Effector memory CD4-positive, alpha-beta T cell (primary cell): ENCODE measurements at regions not wholly inside any gene's neighbourhood (a gene's known extent, or its start where the extent isn't known, plus 50 kb on each side); places are given as distances from the start of the nearest gene placed in this dataset.

ENCODE experiments used
- DNase-seq, 3 donors: peaks; one replicate each; pipeline ENCODE4 v3.0.0-alpha.2; 2020
- H3K27ac ChIP-seq: 2 replicates; pipeline ENCODE4 v1.7.0; 2013; ENCODE audit warnings: mild to moderate bottlenecking, low read length, moderate library complexity; ENCODE audit not compliant: insufficient read depth, poor library complexity, severe bottlenecking
- H3K27me3 ChIP-seq: replicated peaks from 2 replicates; pipeline ENCODE4 v1.7.0; 2013; ENCODE audit warnings: mild to moderate bottlenecking, low read length; ENCODE audit not compliant: insufficient read depth, control insufficient read depth, poor library complexity, severe bottlenecking
- H3K36me3 ChIP-seq: 2 replicates; pipeline ENCODE4 v1.7.0; 2013; ENCODE audit warnings: mild to moderate bottlenecking, low read length, moderate library complexity; ENCODE audit not compliant: control insufficient read depth, insufficient read depth
- H3K4me1 ChIP-seq: 2 replicates; pipeline ENCODE4 v1.7.0; 2013; ENCODE audit warnings: low read length, mild to moderate bottlenecking; ENCODE audit not compliant: control insufficient read depth, insufficient read depth, poor library complexity, severe bottlenecking
- H3K4me3 ChIP-seq: 2 replicates; pipeline ENCODE4 v1.7.0; 2013; ENCODE audit warnings: low read length, low read depth, mild to moderate bottlenecking; ENCODE audit not compliant: insufficient read depth, poor library complexity, severe bottlenecking
- H3K9me3 ChIP-seq: 2 replicates; pipeline ENCODE4 v1.7.0; 2013; ENCODE audit warnings: mild to moderate bottlenecking, low read length, moderate library complexity; ENCODE audit not compliant: control insufficient read depth

DNA sequence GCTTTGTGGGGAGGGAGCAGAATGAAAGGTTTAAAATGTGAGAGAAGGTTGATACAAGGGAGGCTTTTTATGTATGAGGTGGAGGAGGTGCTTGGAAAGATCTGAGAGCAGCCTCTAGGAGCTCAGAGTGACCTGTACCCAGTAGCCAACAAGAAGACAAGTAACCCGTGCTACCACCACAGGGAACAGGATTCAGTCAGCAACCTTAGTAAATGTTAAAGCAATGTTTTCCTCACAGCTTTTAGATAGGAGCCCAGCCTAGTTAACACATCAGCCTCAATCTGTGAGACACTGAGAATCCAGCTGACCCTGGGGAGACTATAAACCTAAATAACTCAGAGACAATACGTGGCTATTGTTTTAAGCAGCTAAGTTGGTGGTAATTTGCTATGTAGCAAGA, 194.9 kb upstream of the NT5C1B start:
- DNase-seq: no peak
- Histone ChIP-seq H3K9me3 (no peaks in the 10 kb centered on the region), H3K4me1 (no peaks in the 10 kb centered on the region), H3K36me3 (no peaks in the 10 kb centered on the region), H3K27ac (no peak overlapping the region), H3K4me3 (no peak overlapping the region), H3K27me3 (no peaks in the 10 kb centered on the region)

GRCh38 chr2:18781541-18782280, 192.3 kb upstream of the NT5C1B start:
- Histone ChIP-seq H3K27me3 (no peaks in the 10 kb centered on the region), H3K9me3 (no peaks in the 10 kb centered on the region), H3K4me1 (no peaks in the 10 kb centered on the region), H3K27ac (no peak overlapping the region), H3K36me3 (no peaks in the 10 kb centered on the region), H3K4me3 (no peak overlapping the region)
- no peak for DNase-seq

DNA sequence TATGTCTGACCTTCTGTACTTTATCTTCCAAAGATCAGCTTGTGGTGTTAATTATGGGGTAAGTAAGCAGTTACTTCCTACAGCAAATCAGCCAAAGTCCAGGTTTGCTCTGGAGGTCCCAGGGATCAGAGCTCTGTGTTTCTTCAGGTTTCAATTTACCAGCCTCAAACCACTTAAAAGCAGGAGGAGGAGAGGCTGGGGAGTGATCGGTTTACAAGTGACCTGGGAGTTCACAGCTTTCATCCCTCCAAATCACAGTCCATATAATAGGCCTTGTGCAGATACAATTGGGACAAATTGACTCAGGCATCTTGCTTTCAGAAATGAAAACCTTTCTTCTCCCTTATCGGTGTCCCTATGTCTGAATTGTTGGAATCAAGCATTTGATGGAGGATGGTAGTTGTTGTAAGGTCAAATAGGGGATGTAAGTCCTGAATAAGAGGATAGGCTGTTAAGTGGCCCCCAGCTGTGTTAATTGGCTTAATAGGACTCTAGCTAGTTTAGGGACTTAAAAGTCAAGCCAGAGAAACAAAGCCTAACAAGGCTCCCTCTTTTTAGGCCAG, 188.0 kb upstream of the NT5C1B start:
- Histone ChIP-seq H3K27ac (no peak overlapping the region), H3K27me3 (no peaks in the 10 kb centered on the region), H3K36me3 (no peaks in the 10 kb centered on the region), H3K4me1 (no peaks in the 10 kb centered on the region), H3K4me3 (no peak overlapping the region), H3K9me3 (no peaks in the 10 kb centered on the region)
- DNase-seq: no peak

GRCh38 chr2:18771212-18771611, 181.8 kb upstream of the NT5C1B start:
- no peaks in the 10 kb centered on the region for H3K36me3 ChIP-seq
- no peaks in the 10 kb centered on the region for H3K9me3 ChIP-seq
- no peaks in the 10 kb centered on the region for H3K27me3 ChIP-seq
- H3K4me1 ChIP-seq: no peaks in the 10 kb centered on the region
- no peak for DNase-seq
- H3K27ac ChIP-seq: no peak overlapping the region
- no peak overlapping the region for H3K4me3 ChIP-seq

DNA sequence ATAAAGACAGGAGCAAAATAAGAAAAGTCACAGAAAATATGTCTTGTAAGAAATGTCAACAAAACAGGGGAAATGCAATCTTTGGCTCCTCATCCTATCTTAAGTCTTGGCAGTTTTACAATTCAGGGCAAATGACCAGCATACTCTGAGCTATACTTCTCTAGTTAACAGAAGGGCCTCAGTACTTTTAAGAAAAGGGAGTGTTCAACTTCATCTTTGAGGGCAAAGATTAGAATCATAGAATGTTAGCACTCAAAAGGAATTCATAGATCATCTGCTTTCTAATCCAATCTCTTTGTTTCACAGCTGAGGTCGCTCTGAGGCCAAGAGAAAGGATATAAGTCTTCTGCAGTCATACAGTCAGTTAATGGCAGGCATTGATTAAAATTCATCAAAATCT, 174.0 kb upstream of the NT5C1B start:
- H3K4me1 ChIP-seq: no peaks in the 10 kb centered on the region
- H3K4me3 ChIP-seq: no peak overlapping the region
- no peaks in the 10 kb centered on the region for H3K36me3 ChIP-seq
- H3K27ac ChIP-seq: no peak overlapping the region
- H3K27me3 ChIP-seq: no peaks in the 10 kb centered on the region
- no peak for DNase-seq
- no peaks in the 10 kb centered on the region for H3K9me3 ChIP-seq

- Histone ChIP-seq H3K36me3 (no peaks in the 10 kb centered on the region), H3K4me3 (no peak overlapping the region), H3K9me3 (no peaks in the 10 kb centered on the region), H3K4me1 (no peaks in the 10 kb centered on the region), H3K27ac (no peak overlapping the region), H3K27me3 (no peaks in the 10 kb centered on the region)
- no peak for DNase-seq
These were observed 173.3 kb upstream of the NT5C1B start for GRCh38 chr2:18762667-18763066.

DNA sequence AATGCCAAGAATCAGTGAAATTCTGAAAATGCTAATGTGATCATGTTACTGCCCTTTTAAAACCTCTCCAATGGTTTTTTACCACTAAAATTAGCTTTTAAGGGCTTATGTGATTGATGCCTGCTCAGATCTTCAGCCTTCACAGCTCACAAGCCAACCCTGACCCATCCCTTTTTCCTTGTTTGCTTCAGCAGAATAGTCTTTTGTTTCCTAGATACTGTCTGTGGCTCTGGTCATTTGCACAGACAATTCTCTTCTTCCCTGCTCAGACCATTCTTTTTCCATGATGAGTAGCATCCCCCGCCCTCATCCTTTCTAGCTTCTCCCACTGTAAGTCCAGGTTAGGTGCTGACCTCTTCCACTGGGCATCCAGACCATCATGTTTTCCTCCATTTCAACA, 164.9 kb upstream of the NT5C1B start:
- Histone ChIP-seq H3K27ac (no peak overlapping the region), H3K4me1 (no peaks in the 10 kb centered on the region), H3K9me3 (no peaks in the 10 kb centered on the region), H3K27me3 (no peaks in the 10 kb centered on the region), H3K36me3 (no peaks in the 10 kb centered on the region), H3K4me3 (no peak overlapping the region)
- DNase-seq: no peak

- no peak for DNase-seq
- H3K36me3 ChIP-seq: no peaks in the 10 kb centered on the region
- H3K9me3 ChIP-seq: no peaks in the 10 kb centered on the region
- H3K27me3 ChIP-seq: no peaks in the 10 kb centered on the region
- no peak overlapping the region for H3K27ac ChIP-seq
- H3K4me1 ChIP-seq: no peaks in the 10 kb centered on the region
- H3K4me3 ChIP-seq: no peak overlapping the region
These were observed 164.4 kb upstream of the NT5C1B start for GRCh38 chr2:18753722-18754121.

DNA sequence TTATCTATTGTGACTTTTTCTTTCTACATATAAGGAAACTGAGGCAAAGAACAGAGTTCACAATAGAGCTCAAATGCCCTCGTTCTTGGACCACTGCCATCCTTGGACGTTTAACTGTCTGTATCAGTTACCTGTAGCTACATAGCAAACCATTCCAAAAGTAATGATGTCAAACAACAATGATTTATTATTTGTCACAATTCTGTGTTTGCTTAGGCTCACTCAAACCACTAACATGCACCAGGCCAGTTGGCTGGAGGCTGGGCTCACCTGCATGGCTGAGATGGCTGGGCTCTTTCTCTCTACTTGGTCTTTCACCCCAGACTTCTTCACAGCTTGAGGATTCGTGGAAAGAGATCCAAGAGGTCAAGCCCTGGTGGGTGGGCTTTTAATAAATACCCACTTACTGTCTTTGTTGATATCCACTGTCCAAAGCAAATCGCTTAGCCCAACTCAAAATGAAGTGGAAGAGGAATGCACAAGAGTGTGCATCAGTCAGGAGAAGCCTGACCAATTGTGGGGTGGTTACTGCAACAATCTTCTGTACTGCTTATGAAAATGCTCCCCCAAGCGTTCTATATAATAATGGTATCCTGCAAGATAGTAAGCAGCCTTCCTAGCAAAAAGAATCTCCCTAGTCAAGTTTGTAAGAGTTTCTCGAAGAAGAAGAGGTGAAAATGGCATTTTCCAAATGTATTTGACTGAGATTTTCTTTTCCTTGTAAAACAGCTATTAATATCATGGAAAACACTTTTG, 163.5 kb upstream of the NT5C1B start:
- no peaks in the 10 kb centered on the region for H3K4me1 ChIP-seq
- no peaks in the 10 kb centered on the region for H3K27me3 ChIP-seq
- H3K27ac ChIP-seq: no peak overlapping the region
- H3K36me3 ChIP-seq: no peaks in the 10 kb centered on the region
- no peak overlapping the region for H3K4me3 ChIP-seq
- H3K9me3 ChIP-seq: no peaks in the 10 kb centered on the region
- no peak for DNase-seq

GRCh38 chr2:18752022-18752493, 162.7 kb upstream of the NT5C1B start:
- no peaks in the 10 kb centered on the region for H3K4me1 ChIP-seq
- H3K27me3 ChIP-seq: no peaks in the 10 kb centered on the region
- no peaks in the 10 kb centered on the region for H3K9me3 ChIP-seq
- no peak overlapping the region for H3K27ac ChIP-seq
- no peak overlapping the region for H3K4me3 ChIP-seq
- no peak for DNase-seq
- no peaks in the 10 kb centered on the region for H3K36me3 ChIP-seq
